A549 (cell line): ENCODE measurements at regions not wholly inside any gene's neighbourhood (a gene's known extent, or its start where the extent isn't known, plus 50 kb on each side); places are given as distances from the start of the nearest gene placed in this dataset.

Experiments used
- ATAC-seq, 2 experiments: fragments of 200-7000 bp in 1 of 2; fragments of >200 bp in 1 of 2; cut with Nextera tagmentation in 1 of 2; cut with Tn5 transposase in 1 of 2; 3 replicates each; pipeline versions ENCODE4 v1.8.0 to v1.9.1; 2018 to 2020; ENCODE audit warnings: mild to moderate bottlenecking in 1 of 2, moderate library complexity in 1 of 2
- CTCF ChIA-PET: fragments of 300-600 bp; sonication (Branson Sonifier 250); formaldehyde crosslinking; extraction: SDS; loops from one replicate; lab custom pipeline; 2021; ENCODE audit warnings: antibody characterized with exemption, inconsistent platforms; lab: Yijun Ruan, JAX
- POLR2A ChIA-PET: fragments of 350-600 bp; formaldehyde crosslinking; extraction: SDS; loops from one replicate; lab custom pipeline; 2021; ENCODE audit warnings: antibody characterized with exemption, inconsistent platforms; lab: Yijun Ruan, JAX
- DNase-seq, 2 experiments: peaks; one replicate each; pipeline versions ENCODE4 v3.0.0 to v3.0.0-alpha.2; 2011 to 2016; ENCODE audit warnings: low read depth in 1 of 2, low spot score in 1 of 2
- FAIRE-seq: peaks from 2 replicates; lab custom pipeline; 2011; peaks lifted over from hg19 to GRCh38; lab: Jason Lieb, UNC
- H3K27ac ChIP-seq, 2 experiments: fragments of >200 bp; sonication (Bioruptor Twin); formaldehyde crosslinking; 3 replicates each; pipeline ENCODE4 v1.5.1; 2016 to 2017
- H3K4me1 ChIP-seq: fragments of >200 bp; sonication (Bioruptor Twin); formaldehyde crosslinking; 3 replicates; pipeline ENCODE4 v1.6.1; 2016
- H3K4me2 ChIP-seq: fragments of >200 bp; sonication (Bioruptor Twin); formaldehyde crosslinking; 3 replicates; pipeline ENCODE4 v1.6.1; 2016
- H3K4me3 ChIP-seq: fragments of >200 bp; sonication (Bioruptor Twin); formaldehyde crosslinking; 3 replicates; pipeline ENCODE4 v1.5.1; 2016
- H3K9me3 ChIP-seq: fragments of >200 bp; sonication (Bioruptor Twin); formaldehyde crosslinking; 3 replicates; pipeline ENCODE4 v1.6.1; 2016
- BHLHE40 ChIP-seq: IDR thresholded peaks from 2 replicates; pipeline ENCODE4 v1.6.1; 2012; ENCODE audit warnings: low read depth, low read length, inconsistent platforms
- CHD2 ChIP-seq: fragments of 150-350 bp; IDR thresholded peaks from 2 replicates; pipeline ENCODE4 v1.6.1; 2014; ENCODE audit warnings: low read length; ENCODE audit not compliant: partially characterized antibody
- E2F6 ChIP-seq: IDR thresholded peaks from 2 replicates; pipeline ENCODE4 v1.6.1; 2012; ENCODE audit warnings: low read depth, borderline replicate concordance
- ESRRA ChIP-seq: fragments of 150-350 bp; IDR thresholded peaks from 2 replicates; pipeline ENCODE4 v1.6.1; 2014; ENCODE audit warnings: mild to moderate bottlenecking, low read length, borderline replicate concordance
- FOSB ChIP-seq: fragments of 250-450 bp; sonication (Bioruptor Pico); IDR thresholded peaks from 2 replicates; pipeline ENCODE4 v1.5.0; 2020; ENCODE audit warnings: mild to moderate bottlenecking, moderate library complexity
- FOXS1 ChIP-seq: fragments of 250-450 bp; sonication (Bioruptor Pico); IDR thresholded peaks from 2 replicates; pipeline ENCODE4 v1.5.0; 2020; ENCODE audit warnings: mild to moderate bottlenecking, moderate library complexity
- HES2 ChIP-seq: fragments of >200 bp; sonication (Bioruptor Twin); formaldehyde crosslinking; IDR thresholded peaks from 2 replicates; pipeline ENCODE4 v1.6.1; 2016
- HMGXB4 ChIP-seq: fragments of 250-450 bp; sonication (Bioruptor Pico); IDR thresholded peaks from 2 replicates; pipeline ENCODE4 v1.5.0; 2021; ENCODE audit warnings: mild to moderate bottlenecking, moderate library complexity, borderline replicate concordance
- HOXB13 ChIP-seq: fragments of 250-450 bp; sonication (Bioruptor Pico); IDR thresholded peaks from 2 replicates; pipeline ENCODE4 v1.5.0; 2020; ENCODE audit warnings: low read depth, mild to moderate bottlenecking, moderate library complexity
- HOXB5 ChIP-seq: fragments of 250-450 bp; sonication (Bioruptor Pico); IDR thresholded peaks from 2 replicates; pipeline ENCODE4 v1.5.0; 2020; ENCODE audit warnings: mild to moderate bottlenecking, moderate library complexity
- JUN ChIP-seq, 2 experiments: fragments of >200 bp; sonication (Bioruptor Twin); formaldehyde crosslinking; IDR thresholded peaks; 2 replicates in 1 of 2; 3 replicates in 1 of 2; pipeline ENCODE4 v1.6.1; 2016 to 2017
- KDM1A ChIP-seq: fragments of 200-600 bp; sonication (generic); IDR thresholded peaks from 2 replicates; pipeline ENCODE4 v1.6.1; 2016; ENCODE audit warnings: low read depth, mild to moderate bottlenecking
- MAX ChIP-seq: IDR thresholded peaks from 2 replicates; pipeline ENCODE4 v1.6.1; 2012
- NFE2L2 ChIP-seq: fragments of 150-350 bp; conservative IDR thresholded peaks from 2 replicates; pipeline ENCODE4 v1.6.1; 2014; ENCODE audit warnings: low read length
- POLR2A ChIP-seq: IDR thresholded peaks from 2 replicates; pipeline ENCODE4 v1.6.1; 2012; ENCODE audit warnings: mild to moderate bottlenecking, low read length
- POLR2AphosphoS2 ChIP-seq: conservative IDR thresholded peaks from 2 replicates; pipeline ENCODE4 v1.6.1; 2012; ENCODE audit warnings: low read length, improper control_type of control experiment, inconsistent platforms
- RARB ChIP-seq: fragments of 250-450 bp; sonication (Bioruptor Pico); IDR thresholded peaks from 2 replicates; pipeline ENCODE4 v1.8.0; 2021; ENCODE audit warnings: mild to moderate bottlenecking, moderate library complexity
- SMC3 ChIP-seq: fragments of >200 bp; sonication (Bioruptor Twin); formaldehyde crosslinking; IDR thresholded peaks from 3 replicates; pipeline ENCODE4 v1.6.1; 2018; ENCODE audit warnings: inconsistent platforms
- TFCP2L1 ChIP-seq: fragments of 250-450 bp; sonication (Bioruptor Pico); IDR thresholded peaks from 2 replicates; pipeline ENCODE4 v1.5.0; 2021; ENCODE audit warnings: mild to moderate bottlenecking
- USF2 ChIP-seq: fragments of 450-650 bp; IDR thresholded peaks from 2 replicates; pipeline ENCODE4 v1.6.1; 2014; ENCODE audit warnings: antibody characterized with exemption
- ZC3H11A ChIP-seq: fragments of 450-650 bp; IDR thresholded peaks from 2 replicates; pipeline ENCODE4 v1.6.1; 2014; ENCODE audit warnings: antibody characterized with exemption, mild to moderate bottlenecking
- ZFP36 ChIP-seq: fragments of 450-650 bp; IDR thresholded peaks from 2 replicates; pipeline ENCODE4 v1.6.1; 2014; ENCODE audit warnings: borderline replicate concordance; ENCODE audit not compliant: partially characterized antibody
- WGBS: methylation state at CpG from one replicate; pipeline ENCODE4 v1.1.6; 2017; ENCODE audit errors: missing lambda C conversion rate; 5-methylcytosine and 5-hydroxymethylcytosine counted together

GRCh38 chr1:48102766-48103165 lies 105.6 kb upstream of the TRABD2B start:
- Histone ChIP-seq H3K4me2 (no peak overlapping the region), H3K27ac (no peak overlapping the region), H3K4me1 (no peaks in the 10 kb centered on the region), H3K4me3 (no peak overlapping the region), H3K9me3 (no peaks in the 10 kb centered on the region)
- POLR2A ChIA-PET = no interaction called here
- 42% methylated on average over 6 of the region's 6 CpGs for WGBS
- FAIRE-seq (no peak), ATAC-seq (no peak), DNase-seq (no peak)
- TF ChIP-seq FOXS1 (CRISPR knock-in tag) (no peak), BHLHE40 (no peak), ZFP36 (no peak)
- CTCF ChIA-PET = interaction anchor here (0.6 kb wide), 1 partner anchor 316 kb away, joined by 3 read pairs; no protein-coding TSS in a partner anchor

GRCh38 chr1:48099072-48099773 lies 102.0 kb upstream of the TRABD2B start:
- 0 out of 3 replicates have a peak, but pooled peaks cover under 1% of the 10 kb centered on the region for H3K4me1 ChIP-seq
- H3K9me3 ChIP-seq = no peaks in the 10 kb centered on the region
- CTCF ChIA-PET = interaction anchor here (0.6 kb wide), 1 partner anchor 1270 kb away, joined by 3 read pairs; no protein-coding TSS in a partner anchor
- no peak overlapping the region for H3K4me2 ChIP-seq
- POLR2A ChIA-PET = no interaction called here
- WGBS = 36% methylated on average over 10 of the region's 10 CpGs
- no peak for TF ChIP-seq JUN (IDR thresholded peaks at IDR 0.05)
- TF ChIP-seq RARB (CRISPR knock-in tag) = no peak
- TF ChIP-seq E2F6 = no peak
- TF ChIP-seq NFE2L2 = no peak
- no peak for TF ChIP-seq POLR2AphosphoS2
- no peak for TF ChIP-seq ESRRA
- no peak for TF ChIP-seq MAX
- TF ChIP-seq ZC3H11A = no peak
- TF ChIP-seq HMGXB4 (CRISPR knock-in tag) = no peak
- TF ChIP-seq BHLHE40 = no peak
- TF ChIP-seq FOSB (CRISPR knock-in tag) = no peak
- TF ChIP-seq HOXB13 (CRISPR knock-in tag) = no peak
- TF ChIP-seq HOXB5 (CRISPR knock-in tag) = no peak
- TF ChIP-seq USF2 = no peak
- TF ChIP-seq TFCP2L1 (CRISPR knock-in tag) = no peak
- TF ChIP-seq SMC3 = no peak
- TF ChIP-seq KDM1A = no peak
- no peak for TF ChIP-seq CHD2
- no peak for TF ChIP-seq HES2
- TF ChIP-seq POLR2A = no peak
- no peak for ATAC-seq
- FAIRE-seq = no peak
- no peak overlapping the region for H3K4me3 ChIP-seq
- no peak overlapping the region for H3K27ac ChIP-seq
- no peak for DNase-seq
